Lung (tissue), 11 donors: ENCODE measurements at regions not wholly inside any gene's neighbourhood (a gene's known extent, or its start where the extent isn't known, plus 50 kb on each side); places are given as distances from the start of the nearest gene placed in this dataset.

Experiments used
- ATAC-seq: fragments of 200-7000 bp; cut with Tn5 transposase; one replicate; pipeline ENCODE4 v1.9.1; 2020; ENCODE audit warnings: moderate number of reproducible peaks; ENCODE audit not compliant: insufficient read depth, low FRiP score
- DNase-seq, 3 donors: peaks; one replicate each; pipeline ENCODE4 v3.0.0-alpha.2; 2013 to 2017
- H3K27ac ChIP-seq, 2 donors: one replicate each; pipeline ENCODE4 v1.5.1; 2013; ENCODE audit warnings: mild to moderate bottlenecking in 2 of 2, moderate library complexity in 2 of 2, control low read depth in 1 of 2, inconsistent platforms in 1 of 2, low read depth in 1 of 2, low read length in 1 of 2
- H3K27me3 ChIP-seq, 3 donors: one replicate each; pipeline ENCODE4 v1.5.1; 2013; ENCODE audit warnings: low read length in 2 of 3; ENCODE audit not compliant: control insufficient read depth in 3 of 3, insufficient read depth in 3 of 3
- H3K36me3 ChIP-seq, 4 donors: one replicate each; pipeline ENCODE4 v1.5.1; 2013; ENCODE audit warnings: low read length in 4 of 4, mild to moderate bottlenecking in 1 of 4, moderate library complexity in 1 of 4; ENCODE audit not compliant: control insufficient read depth in 4 of 4, insufficient read depth in 4 of 4
- H3K4me1 ChIP-seq, 5 donors: one replicate each; pipeline ENCODE4 v1.5.1; 2013; ENCODE audit warnings: low read length in 5 of 5, mild to moderate bottlenecking in 2 of 5, moderate library complexity in 1 of 5; ENCODE audit not compliant: control insufficient read depth in 5 of 5, insufficient read depth in 5 of 5
- H3K4me3 ChIP-seq: one replicate; pipeline ENCODE4 v1.5.1; 2013; ENCODE audit warnings: mild to moderate bottlenecking, control low read depth, moderate library complexity
- H3K9ac ChIP-seq, 2 donors: one replicate each; pipeline ENCODE4 v1.5.1; 2013; ENCODE audit warnings: low read length in 2 of 2, control low read depth in 1 of 2; ENCODE audit not compliant: insufficient read depth in 1 of 2
- H3K9me3 ChIP-seq, 4 donors: one replicate each; pipeline ENCODE4 v1.5.1; 2013; ENCODE audit warnings: low read length in 3 of 4, mild to moderate bottlenecking in 1 of 4, moderate library complexity in 1 of 4; ENCODE audit not compliant: control insufficient read depth in 4 of 4, insufficient read depth in 3 of 4
- WGBS, 2 donors: extraction: QIAGEN DNeasy Blood & Tissue Kit; methylation state at CpG; one replicate each; pipeline ENCODE4 v1.1.7; 2013; 5-methylcytosine and 5-hydroxymethylcytosine counted together
- TF ChIP-seq, protein P1 (sequence below): IDR thresholded peaks from 2 replicates; pipeline ENCODE4 v1.5.1; 2012; ENCODE audit warnings: mild to moderate bottlenecking; ENCODE audit errors: control extremely low read depth, extremely low read depth
- donor health status: control.
- donor health status: control.
- donor health status: Bipolar disorder and iron deficiency.
- donor health status: healthy.
- donor health status: DM: yes; HTN: yes; CAD: no.

DNA sequence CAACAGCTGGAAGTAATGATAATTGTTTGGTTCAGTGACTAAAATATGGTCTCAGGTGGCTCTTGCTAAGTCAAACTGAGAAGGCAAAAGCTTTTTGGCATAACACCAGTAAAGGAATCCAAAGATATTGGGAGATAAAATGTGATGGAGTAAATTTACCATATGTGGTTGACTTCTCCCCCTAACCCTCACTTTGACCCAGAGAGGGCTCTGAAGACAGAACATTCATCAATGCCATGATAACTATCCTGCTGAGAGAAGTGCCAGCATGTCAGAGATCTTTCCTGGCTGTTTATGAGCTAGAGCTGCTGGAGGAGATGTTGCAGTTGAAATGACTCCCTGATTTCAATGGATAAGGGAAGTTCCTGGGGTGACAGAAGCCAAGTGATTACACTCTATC lies 213.4 kb downstream of the SPCS3 start:
- Histone ChIP-seq H3K9me3 (no peaks in the 10 kb centered on the region), H3K27ac (no peak overlapping the region), H3K4me3 (no peak overlapping the region), H3K36me3 (no peaks in the 10 kb centered on the region), H3K4me1 (peaks cover 0 to 11% (median 0%) of the 10 kb centered on the region in 5 donors), H3K9ac (no peak overlapping the region), H3K27me3 (no peaks in the 10 kb centered on the region)
- TF ChIP-seq, protein P1, sequence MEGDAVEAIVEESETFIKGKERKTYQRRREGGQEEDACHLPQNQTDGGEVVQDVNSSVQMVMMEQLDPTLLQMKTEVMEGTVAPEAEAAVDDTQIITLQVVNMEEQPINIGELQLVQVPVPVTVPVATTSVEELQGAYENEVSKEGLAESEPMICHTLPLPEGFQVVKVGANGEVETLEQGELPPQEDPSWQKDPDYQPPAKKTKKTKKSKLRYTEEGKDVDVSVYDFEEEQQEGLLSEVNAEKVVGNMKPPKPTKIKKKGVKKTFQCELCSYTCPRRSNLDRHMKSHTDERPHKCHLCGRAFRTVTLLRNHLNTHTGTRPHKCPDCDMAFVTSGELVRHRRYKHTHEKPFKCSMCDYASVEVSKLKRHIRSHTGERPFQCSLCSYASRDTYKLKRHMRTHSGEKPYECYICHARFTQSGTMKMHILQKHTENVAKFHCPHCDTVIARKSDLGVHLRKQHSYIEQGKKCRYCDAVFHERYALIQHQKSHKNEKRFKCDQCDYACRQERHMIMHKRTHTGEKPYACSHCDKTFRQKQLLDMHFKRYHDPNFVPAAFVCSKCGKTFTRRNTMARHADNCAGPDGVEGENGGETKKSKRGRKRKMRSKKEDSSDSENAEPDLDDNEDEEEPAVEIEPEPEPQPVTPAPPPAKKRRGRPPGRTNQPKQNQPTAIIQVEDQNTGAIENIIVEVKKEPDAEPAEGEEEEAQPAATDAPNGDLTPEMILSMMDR: no peak
- ATAC-seq (no peak), DNase-seq (peak in 1 of 3 donors; percentile 16)

GRCh38 chr4:176534566-176534965 lies 214.8 kb downstream of the SPCS3 start:
- peaks cover 0 to 4% (median 0%) of the 10 kb centered on the region in 5 donors for H3K4me1 ChIP-seq
- no peak overlapping the region for H3K4me3 ChIP-seq
- H3K9me3 ChIP-seq: no peaks in the 10 kb centered on the region
- no peak overlapping the region for H3K9ac ChIP-seq
- no peak overlapping the region for H3K27ac ChIP-seq
- no peaks in the 10 kb centered on the region for H3K36me3 ChIP-seq
- H3K27me3 ChIP-seq: no peaks in the 10 kb centered on the region
- DNase-seq (no peak), ATAC-seq (no peak)
- 59 to 74% methylated on average over 3 of the region's 3 CpGs for WGBS, 2 donors
- TF ChIP-seq, protein P1: no peak

DNA sequence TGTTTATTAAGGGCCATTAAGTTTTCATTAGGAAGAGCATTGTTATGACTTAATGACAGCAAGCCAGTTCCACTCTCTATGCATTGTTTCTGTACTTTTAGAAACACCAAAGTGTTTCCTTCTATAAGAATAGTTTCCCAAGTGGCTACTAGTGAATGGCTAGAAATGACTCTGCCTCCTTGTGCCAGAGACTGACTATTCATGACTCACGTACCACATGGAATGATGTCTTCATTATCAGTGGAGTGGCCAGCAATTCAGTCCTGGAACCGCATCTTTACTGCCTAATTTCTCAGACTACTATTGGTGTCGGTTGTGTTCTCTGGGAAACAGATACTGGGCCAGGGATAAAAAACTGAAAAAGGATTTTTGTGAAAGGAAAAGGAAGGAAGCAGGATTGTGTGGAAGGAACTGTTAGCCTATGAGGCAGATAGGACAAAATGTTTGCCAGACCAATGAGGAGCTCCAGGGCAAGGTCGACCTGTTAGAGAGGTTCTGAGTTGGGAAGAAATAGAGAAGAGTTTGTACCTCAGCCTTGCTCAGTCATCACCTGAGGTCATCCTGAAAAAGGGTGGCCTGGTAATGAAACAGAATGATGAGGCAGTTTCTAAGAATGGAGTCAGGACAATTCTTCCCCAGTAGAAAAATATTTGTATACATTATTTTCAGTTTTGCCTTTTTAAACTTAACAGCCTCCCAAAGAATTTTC lies 218.6 kb downstream of the SPCS3 start:
- Histone ChIP-seq H3K4me3 (no peak overlapping the region), H3K9ac (no peak overlapping the region), H3K27me3 (no peaks in the 10 kb centered on the region), H3K4me1 (no peaks in the 10 kb centered on the region), H3K36me3 (no peaks in the 10 kb centered on the region), H3K27ac (no peak overlapping the region), H3K9me3 (no peaks in the 10 kb centered on the region)
- WGBS, 2 donors: 80 to 84% methylated on average over 4 of the region's 4 CpGs
- DNase-seq: no peak
- ATAC-seq: no peak
- TF ChIP-seq, protein P1: no peak
